HUDEP-2 (cell line): ENCODE measurements at regions not wholly inside any gene's neighbourhood (a gene's known extent, or its start where the extent isn't known, plus 50 kb on each side); places are given as distances from the start of the nearest gene placed in this dataset.

Experiments used
- DNase-seq, 76 experiments: peaks; one replicate each; lab custom pipeline; 2025; ENCODE audit not compliant: unreplicated experiment in 76 of 76; lab: John Stamatoyannopoulos, UW

DNA sequence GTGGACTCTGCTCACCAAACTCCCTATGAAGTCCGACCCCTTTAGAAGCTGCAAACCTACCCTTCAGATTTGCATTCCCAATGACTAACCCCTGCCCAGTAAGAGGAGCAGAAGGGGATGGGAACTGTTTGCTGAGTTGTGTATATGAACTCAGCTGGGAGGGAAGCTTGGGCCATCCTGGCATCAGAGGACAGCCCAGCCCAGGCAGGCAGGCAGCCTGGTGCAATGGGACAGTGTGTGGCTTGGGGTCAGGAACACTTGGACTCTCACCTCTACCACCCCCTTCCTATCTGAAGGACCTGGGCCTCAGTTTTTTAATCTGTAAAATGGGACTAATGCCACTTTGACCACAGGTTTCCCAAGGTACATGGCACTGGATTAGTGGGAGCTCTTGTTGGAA, 147.4 kb upstream of the GPR26 start:
- no peak for DNase-seq

- DNase-seq: no peak
These were observed 146.3 kb upstream of the GPR26 start for GRCh38 chr10:123519861-123520260.

DNA sequence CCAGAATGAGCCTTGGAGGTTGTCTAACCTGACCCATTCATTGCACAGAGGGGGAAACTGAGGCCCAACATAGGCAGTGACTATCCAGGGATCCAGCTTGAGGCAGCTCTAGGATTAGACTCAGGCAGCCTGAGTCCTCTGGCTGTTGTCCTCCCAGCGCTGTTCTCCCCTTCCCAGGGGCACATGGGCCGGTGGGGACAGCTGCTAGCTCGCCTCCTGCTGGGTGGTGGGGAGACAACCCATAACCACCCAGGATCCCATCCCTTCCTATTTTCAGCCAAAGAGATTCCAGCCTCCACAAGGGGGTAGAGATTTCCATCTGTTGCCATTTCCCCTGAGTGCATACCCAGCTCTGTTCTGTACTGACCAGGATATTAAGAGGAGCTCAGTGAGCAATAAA, 145.1 kb upstream of the GPR26 start:
- DNase-seq: no peak

DNA sequence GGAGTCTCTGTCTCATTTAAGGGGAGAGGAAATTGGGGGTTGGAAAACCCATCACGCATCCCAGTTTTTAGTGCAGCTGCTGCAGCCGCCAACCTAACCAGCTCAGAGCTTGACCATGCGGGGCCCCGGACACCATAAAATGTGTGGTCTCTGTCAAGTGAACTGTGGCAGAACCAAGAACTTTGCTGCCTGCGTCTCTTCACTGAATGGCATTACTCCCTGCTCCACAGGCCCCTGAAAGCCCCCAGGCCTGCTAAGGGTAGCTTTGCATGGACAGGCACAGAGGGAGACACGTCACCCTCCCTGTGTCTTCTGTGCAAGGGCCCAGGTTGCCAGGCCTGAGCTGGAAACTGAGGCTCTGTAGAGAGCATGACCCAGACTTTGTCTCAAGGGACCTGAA, 144.6 kb upstream of the GPR26 start:
- no peak for DNase-seq

DNA sequence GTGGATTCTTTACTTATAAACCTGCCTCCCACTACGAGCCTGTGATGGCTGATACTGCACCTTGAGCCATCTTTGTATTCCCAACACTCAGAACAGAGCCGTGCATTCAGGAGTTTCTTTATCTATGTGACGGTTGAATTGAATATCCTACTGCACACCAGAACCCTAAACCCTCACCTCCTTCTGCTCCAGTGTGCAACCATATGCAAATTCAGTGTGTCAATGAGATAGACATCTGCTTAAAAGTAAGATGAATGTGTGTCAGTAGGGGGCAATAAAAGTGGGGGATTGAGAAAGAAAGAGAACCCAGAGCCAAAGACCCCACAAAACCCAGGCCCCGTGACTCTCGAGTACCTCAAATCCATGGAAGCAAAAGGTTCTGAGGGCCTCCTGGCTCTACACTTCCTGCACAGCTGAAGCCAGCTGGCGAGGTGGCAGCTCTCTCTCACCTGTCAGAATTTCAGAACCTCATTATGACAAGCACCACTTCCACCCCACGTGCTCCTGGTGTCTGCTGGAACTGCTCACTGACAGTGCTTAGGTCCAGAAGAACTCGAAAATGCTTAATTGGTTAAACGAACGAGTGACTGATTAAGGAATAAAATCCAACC, 143.3 kb upstream of the GPR26 start:
- no peak for DNase-seq

GRCh38 chr10:123523833-123524232, 142.3 kb upstream of the GPR26 start:
- no peak for DNase-seq

GRCh38 chr10:123526356-123527064, 139.6 kb upstream of the GPR26 start:
- no peak for DNase-seq

GRCh38 chr10:123527151-123527550, 139.0 kb upstream of the GPR26 start:
- DNase-seq: no peak

DNA sequence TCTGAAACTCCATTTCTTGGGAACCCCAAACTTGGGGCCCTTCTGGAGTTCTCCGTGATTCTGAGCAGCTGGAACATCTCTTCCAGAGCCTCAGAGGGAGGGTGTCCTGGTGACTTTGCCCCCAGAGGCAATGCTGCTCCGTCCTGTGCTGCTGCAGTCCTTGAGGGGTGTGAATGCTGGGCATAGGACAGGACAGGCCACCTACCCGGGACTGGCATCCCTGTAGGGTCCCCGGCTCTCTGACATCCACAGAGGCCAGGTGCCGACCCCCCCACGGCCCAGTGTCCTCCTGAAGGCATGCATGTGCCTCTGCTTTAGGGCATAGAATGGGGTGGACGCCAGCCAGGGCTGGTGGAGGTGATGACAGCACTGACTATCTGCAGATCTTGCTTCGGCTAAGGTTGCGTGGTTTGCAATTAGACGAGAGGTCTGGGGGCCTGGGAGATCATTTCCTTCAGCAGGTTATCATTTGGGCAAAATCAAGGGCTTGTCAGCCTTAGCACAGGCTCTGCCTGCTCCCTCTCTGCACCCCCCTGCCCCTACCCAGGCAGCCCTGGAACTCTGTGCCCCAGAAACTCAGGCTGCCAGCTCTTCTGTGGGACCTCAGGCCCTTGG, 136.9 kb upstream of the GPR26 start:
- DNase-seq: no peak

- no peak for DNase-seq
These were observed 135.8 kb upstream of the GPR26 start for GRCh38 chr10:123530166-123530870.

GRCh38 chr10:123535386-123535785, 130.8 kb upstream of the GPR26 start:
- DNase-seq: no peak

GRCh38 chr10:123536176-123536845, 129.8 kb upstream of the GPR26 start:
- no peak for DNase-seq

- DNase-seq: no peak
These were observed 128.8 kb upstream of the GPR26 start for GRCh38 chr10:123537188-123537961.

DNA sequence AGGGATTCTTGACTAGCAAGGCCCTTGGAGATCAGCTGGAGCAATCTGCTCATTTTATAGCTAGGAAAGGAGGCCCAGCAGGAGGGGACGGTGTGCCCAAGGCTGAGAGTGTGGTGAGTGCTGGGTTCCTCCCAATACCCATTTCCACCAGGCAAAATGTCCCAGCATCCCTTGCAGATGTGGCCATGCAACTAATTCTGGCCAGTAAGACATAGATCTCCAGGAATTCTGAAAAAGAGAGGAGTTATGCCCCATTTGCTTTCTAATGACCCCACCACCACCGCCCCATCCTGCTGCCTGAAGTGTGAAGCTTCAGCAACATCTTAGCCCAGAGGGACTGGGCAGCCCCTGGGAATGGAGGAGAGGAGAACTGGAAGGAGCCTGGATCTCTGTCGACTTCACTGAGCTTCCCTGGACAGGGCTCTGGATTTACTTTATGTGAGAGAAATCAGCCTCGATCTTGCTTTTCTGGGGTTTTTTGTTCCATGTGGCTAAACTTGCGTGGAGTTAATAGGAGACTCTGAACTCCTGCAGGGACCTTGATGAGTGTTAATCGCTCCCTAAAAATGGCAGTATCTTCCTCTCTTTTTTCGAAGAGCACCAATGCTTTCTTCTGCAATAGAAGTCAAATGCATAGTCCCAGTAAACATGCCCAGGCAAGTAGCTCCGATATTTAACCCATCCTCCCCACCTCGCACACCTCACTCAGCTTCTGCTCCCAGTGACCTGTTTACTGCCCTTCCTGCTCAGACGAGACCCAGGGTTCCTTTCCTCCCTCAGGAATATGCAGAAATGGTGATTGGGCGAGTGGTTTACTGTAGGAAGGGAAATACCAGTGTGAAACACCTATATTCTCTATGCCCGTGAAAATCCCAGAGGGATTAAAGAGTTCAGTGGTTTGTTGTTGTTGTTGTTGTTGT, 127.5 kb upstream of the GPR26 start:
- DNase-seq: no peak

- no peak for DNase-seq
These were observed 121.2 kb upstream of the GPR26 start for GRCh38 chr10:123544986-123545385.

- DNase-seq: peak in 1 of 76 experiments; percentile 1
These were observed 117.4 kb upstream of the GPR26 start for GRCh38 chr10:123548770-123549169.

GRCh38 chr10:123549761-123550454, 116.2 kb upstream of the GPR26 start:
- DNase-seq: no peak

DNA sequence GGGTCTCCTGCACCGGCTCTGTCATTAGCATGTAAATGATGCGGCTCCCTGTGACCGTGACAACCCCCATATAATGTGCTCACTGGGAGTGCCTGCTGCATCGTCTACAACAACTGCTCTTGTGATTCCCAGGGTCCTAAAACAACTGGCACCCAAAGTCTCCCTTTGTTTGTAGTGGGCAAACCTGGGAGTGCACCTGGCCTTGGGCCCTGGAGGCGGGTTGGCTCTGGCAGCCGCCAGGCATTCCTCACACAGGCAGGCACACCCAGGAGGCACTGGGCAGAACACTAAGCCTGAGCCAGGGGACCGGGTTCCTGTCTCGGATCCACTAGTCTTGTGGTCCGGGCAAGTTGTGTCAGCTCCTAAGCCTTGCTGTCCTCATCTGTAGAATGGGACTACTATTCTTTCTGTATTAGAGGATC, 115.5 kb upstream of the GPR26 start:
- DNase-seq: no peak

DNA sequence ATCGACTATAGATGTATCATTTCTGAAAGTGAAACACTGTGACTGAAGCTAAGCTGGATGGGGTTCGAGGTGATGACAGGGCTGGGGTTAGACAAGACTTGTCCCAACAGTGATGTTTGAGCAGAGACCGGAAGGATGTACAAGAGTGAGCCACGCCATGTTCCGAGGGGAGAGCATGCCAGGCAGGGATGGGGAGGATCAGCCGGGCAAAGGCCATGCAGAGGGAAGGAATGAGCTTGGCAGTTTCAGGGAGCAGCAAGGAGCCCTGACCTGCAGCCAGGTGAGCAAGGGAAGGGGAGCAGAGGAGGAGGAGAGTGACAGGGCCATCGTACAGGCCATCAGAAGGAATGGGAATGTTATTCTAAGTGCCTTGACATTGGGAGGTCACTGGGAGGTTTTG, 114.9 kb upstream of the GPR26 start:
- no peak for DNase-seq
